SK-N-SH treated with all-trans-retinoic acid at 6 μM for 48 hours (cell line): ENCODE measurements at regions not wholly inside any gene's neighbourhood (a gene's known extent, or its start where the extent isn't known, plus 50 kb on each side); places are given as distances from the start of the nearest gene placed in this dataset.

Experiments used
- ATAC-seq: fragments of 200-7000 bp; cut with Tn5 transposase; 3 replicates; pipeline ENCODE4 v1.9.1; 2020; ENCODE audit warnings: mild to moderate bottlenecking, moderate library complexity
- ARNTL ChIP-seq: fragments of 450-650 bp; formaldehyde crosslinking; IDR thresholded peaks from 2 replicates; pipeline ENCODE4 v1.5.0; 2020; ENCODE audit warnings: low read depth, mild to moderate bottlenecking, moderate library complexity, borderline replicate concordance
- BACH2 ChIP-seq: fragments of 250-450 bp; sonication (Bioruptor Pico); IDR thresholded peaks from 2 replicates; pipeline ENCODE4 v1.9.0; 2021; ENCODE audit warnings: mild to moderate bottlenecking, borderline replicate concordance
- CSDC2 ChIP-seq: fragments of 250-450 bp; sonication (Bioruptor Pico); IDR thresholded peaks from 2 replicates; pipeline ENCODE4 v1.5.0; 2020; ENCODE audit warnings: mild to moderate bottlenecking, moderate library complexity
- ESRRG ChIP-seq: fragments of 250-450 bp; sonication (Bioruptor Pico); IDR thresholded peaks from 2 replicates; pipeline ENCODE4 v1.6.1; 2021; ENCODE audit warnings: mild to moderate bottlenecking
- GLIS3 ChIP-seq: fragments of 250-450 bp; sonication (Bioruptor Pico); IDR thresholded peaks from 2 replicates; pipeline ENCODE4 v1.5.0; 2020; ENCODE audit warnings: mild to moderate bottlenecking, moderate library complexity
- ISL1 ChIP-seq: fragments of 250-450 bp; sonication (Bioruptor Pico); IDR thresholded peaks from 2 replicates; pipeline ENCODE4 v2.1.2; 2022; ENCODE audit warnings: mild to moderate bottlenecking, moderate library complexity
- OSR1 ChIP-seq: fragments of 250-450 bp; sonication (Bioruptor Pico); IDR thresholded peaks from 2 replicates; pipeline ENCODE4 v1.8.0; 2022; ENCODE audit warnings: moderate library complexity, mild to moderate bottlenecking, inconsistent platforms
- SNAI2 ChIP-seq: fragments of 250-450 bp; sonication (Bioruptor Pico); IDR thresholded peaks from 2 replicates; pipeline ENCODE4 v1.5.0; 2020; ENCODE audit warnings: mild to moderate bottlenecking, moderate library complexity
- TCF4 ChIP-seq: fragments of 250-450 bp; sonication (Bioruptor Pico); IDR thresholded peaks from 2 replicates; pipeline ENCODE4 v1.8.0; 2021; ENCODE audit warnings: mild to moderate bottlenecking, moderate library complexity, borderline replicate concordance
- TOX ChIP-seq: fragments of 250-450 bp; sonication (Bioruptor Pico); IDR thresholded peaks from 2 replicates; pipeline ENCODE4 v1.8.0; 2021; ENCODE audit warnings: mild to moderate bottlenecking, moderate library complexity, borderline replicate concordance
- ZFP3 ChIP-seq: fragments of 250-450 bp; sonication (Bioruptor Pico); IDR thresholded peaks from 2 replicates; pipeline ENCODE4 v1.5.0; 2020; ENCODE audit warnings: mild to moderate bottlenecking, moderate library complexity
- ZFP30 ChIP-seq: fragments of 450-650 bp; formaldehyde crosslinking; IDR thresholded peaks from 2 replicates; pipeline ENCODE4 v1.5.0; 2022; ENCODE audit warnings: mild to moderate bottlenecking, moderate library complexity
- ZNF565 ChIP-seq: fragments of 450-650 bp; formaldehyde crosslinking; conservative IDR thresholded peaks from 2 replicates; pipeline ENCODE4 v1.5.0; 2020; ENCODE audit warnings: low read depth, mild to moderate bottlenecking, moderate library complexity
- ZNF70 ChIP-seq: fragments of 450-650 bp; formaldehyde crosslinking; IDR thresholded peaks from 2 replicates; pipeline ENCODE4 v1.5.0; 2020; ENCODE audit warnings: mild to moderate bottlenecking, moderate library complexity
- TF ChIP-seq, protein P1 (sequence below): fragments of 250-450 bp; sonication (Bioruptor Pico); IDR thresholded peaks from 2 replicates; pipeline ENCODE4 v1.5.0; 2020; ENCODE audit warnings: mild to moderate bottlenecking, moderate library complexity
- TF ChIP-seq, protein P2 (sequence below): fragments of 250-450 bp; sonication (Bioruptor Pico); IDR thresholded peaks from 2 replicates; pipeline ENCODE4 v1.5.1; 2020; ENCODE audit warnings: low read depth, mild to moderate bottlenecking, moderate library complexity
- TF ChIP-seq, protein P3 (sequence below): fragments of 250-450 bp; sonication (Bioruptor Pico); IDR thresholded peaks from 2 replicates; pipeline ENCODE4 v1.8.0; 2021; ENCODE audit warnings: low read depth, mild to moderate bottlenecking, moderate library complexity, borderline replicate concordance
- TF ChIP-seq, protein P4 (sequence below): fragments of 250-450 bp; sonication (Bioruptor Pico); IDR thresholded peaks from 2 replicates; pipeline ENCODE4 v1.8.0; 2020; ENCODE audit warnings: mild to moderate bottlenecking, moderate library complexity, borderline replicate concordance
- TF ChIP-seq, protein P5 (sequence below): fragments of 250-450 bp; sonication (Bioruptor Pico); IDR thresholded peaks from 2 replicates; pipeline ENCODE4 v1.5.1; 2021; ENCODE audit warnings: mild to moderate bottlenecking, moderate library complexity

DNA sequence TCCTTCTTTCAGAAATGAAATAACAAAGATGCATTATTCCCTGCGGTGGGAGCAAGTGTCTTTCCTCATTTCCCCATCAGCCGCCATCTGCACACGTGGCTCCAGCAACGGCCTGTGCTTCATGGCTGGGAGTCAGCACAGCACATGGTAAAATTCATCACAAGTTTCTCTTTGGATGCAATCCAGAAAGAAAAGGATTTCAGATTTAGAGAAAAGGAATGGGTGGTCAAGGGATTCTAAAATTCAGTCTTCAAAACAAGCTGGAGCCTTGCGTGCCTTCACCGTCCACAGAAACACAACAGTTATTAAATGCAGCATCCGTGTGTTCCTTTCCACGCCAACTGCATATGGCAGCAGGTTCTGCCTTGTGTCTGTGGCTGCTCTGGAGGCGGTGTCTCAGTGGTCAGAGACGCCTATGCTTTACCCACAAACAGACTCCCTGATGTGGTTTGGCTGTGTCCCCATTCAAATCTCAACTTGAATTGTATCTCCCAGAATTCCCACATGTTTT is 107.6 kb downstream of the THBS2 start:
- no peak for ATAC-seq
- TF ChIP-seq ESRRG (CRISPR knock-in tag): no peak
- no peak for TF ChIP-seq ARNTL (CRISPR knock-in tag)
- TF ChIP-seq TCF4 (CRISPR knock-in tag): no peak
- TF ChIP-seq GLIS3 (CRISPR knock-in tag): no peak
- TF ChIP-seq ZNF565 (CRISPR knock-in tag): no peak
- TF ChIP-seq, protein P1, sequence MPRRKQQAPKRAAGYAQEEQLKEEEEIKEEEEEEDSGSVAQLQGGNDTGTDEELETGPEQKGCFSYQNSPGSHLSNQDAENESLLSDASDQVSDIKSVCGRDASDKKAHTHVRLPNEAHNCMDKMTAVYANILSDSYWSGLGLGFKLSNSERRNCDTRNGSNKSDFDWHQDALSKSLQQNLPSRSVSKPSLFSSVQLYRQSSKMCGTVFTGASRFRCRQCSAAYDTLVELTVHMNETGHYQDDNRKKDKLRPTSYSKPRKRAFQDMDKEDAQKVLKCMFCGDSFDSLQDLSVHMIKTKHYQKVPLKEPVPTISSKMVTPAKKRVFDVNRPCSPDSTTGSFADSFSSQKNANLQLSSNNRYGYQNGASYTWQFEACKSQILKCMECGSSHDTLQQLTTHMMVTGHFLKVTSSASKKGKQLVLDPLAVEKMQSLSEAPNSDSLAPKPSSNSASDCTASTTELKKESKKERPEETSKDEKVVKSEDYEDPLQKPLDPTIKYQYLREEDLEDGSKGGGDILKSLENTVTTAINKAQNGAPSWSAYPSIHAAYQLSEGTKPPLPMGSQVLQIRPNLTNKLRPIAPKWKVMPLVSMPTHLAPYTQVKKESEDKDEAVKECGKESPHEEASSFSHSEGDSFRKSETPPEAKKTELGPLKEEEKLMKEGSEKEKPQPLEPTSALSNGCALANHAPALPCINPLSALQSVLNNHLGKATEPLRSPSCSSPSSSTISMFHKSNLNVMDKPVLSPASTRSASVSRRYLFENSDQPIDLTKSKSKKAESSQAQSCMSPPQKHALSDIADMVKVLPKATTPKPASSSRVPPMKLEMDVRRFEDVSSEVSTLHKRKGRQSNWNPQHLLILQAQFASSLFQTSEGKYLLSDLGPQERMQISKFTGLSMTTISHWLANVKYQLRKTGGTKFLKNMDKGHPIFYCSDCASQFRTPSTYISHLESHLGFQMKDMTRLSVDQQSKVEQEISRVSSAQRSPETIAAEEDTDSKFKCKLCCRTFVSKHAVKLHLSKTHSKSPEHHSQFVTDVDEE (CRISPR knock-in tag): no peak
- no peak for TF ChIP-seq ISL1 (CRISPR knock-in tag)
- TF ChIP-seq ZFP3 (CRISPR knock-in tag): no peak
- TF ChIP-seq CSDC2 (CRISPR knock-in tag): no peak
- TF ChIP-seq, protein P2, sequence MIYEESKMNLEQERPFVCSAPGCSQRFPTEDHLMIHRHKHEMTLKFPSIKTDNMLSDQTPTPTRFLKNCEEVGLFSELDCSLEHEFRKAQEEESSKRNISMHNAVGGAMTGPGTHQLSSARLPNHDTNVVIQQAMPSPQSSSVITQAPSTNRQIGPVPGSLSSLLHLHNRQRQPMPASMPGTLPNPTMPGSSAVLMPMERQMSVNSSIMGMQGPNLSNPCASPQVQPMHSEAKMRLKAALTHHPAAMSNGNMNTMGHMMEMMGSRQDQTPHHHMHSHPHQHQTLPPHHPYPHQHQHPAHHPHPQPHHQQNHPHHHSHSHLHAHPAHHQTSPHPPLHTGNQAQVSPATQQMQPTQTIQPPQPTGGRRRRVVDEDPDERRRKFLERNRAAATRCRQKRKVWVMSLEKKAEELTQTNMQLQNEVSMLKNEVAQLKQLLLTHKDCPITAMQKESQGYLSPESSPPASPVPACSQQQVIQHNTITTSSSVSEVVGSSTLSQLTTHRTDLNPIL (CRISPR knock-in tag): no peak
- TF ChIP-seq, all 23 proteins: peak for 0

DNA sequence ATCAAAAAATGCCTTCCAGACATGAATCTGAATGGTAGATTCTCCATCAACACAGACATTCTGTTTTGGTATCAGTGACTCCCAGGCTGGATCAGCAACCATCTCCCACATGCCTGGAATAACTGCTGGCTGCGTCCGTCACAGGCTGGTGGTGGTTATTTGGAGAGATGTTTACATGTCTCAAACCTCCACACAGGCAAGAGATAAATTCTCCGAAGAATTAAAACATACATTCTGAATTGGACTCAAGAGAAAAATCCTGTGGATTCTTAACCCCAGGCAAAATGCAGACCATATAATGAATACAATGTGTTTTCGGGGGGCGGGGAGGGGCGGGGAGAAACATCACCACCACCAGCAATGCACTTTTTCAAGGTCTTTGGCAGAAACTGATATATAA is 108.2 kb downstream of the THBS2 start:
- ATAC-seq: no peak
- TF ChIP-seq, protein P3, sequence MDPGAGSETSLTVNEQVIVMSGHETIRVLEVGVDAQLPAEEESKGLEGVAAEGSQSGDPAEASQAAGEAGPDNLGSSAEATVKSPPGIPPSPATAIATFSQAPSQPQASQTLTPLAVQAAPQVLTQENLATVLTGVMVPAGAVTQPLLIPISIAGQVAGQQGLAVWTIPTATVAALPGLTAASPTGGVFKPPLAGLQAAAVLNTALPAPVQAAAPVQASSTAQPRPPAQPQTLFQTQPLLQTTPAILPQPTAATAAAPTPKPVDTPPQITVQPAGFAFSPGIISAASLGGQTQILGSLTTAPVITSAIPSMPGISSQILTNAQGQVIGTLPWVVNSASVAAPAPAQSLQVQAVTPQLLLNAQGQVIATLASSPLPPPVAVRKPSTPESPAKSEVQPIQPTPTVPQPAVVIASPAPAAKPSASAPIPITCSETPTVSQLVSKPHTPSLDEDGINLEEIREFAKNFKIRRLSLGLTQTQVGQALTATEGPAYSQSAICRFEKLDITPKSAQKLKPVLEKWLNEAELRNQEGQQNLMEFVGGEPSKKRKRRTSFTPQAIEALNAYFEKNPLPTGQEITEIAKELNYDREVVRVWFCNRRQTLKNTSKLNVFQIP (CRISPR knock-in tag): no peak
- TF ChIP-seq ZNF70 (CRISPR knock-in tag) (no peak), GLIS3 (CRISPR knock-in tag) (no peak), ISL1 (CRISPR knock-in tag) (no peak), TOX (CRISPR knock-in tag) (no peak), SNAI2 (CRISPR knock-in tag) (no peak), TCF4 (CRISPR knock-in tag) (no peak), ZFP3 (CRISPR knock-in tag) (no peak), ESRRG (CRISPR knock-in tag) (no peak), ZNF565 (CRISPR knock-in tag) (no peak), ARNTL (CRISPR knock-in tag) (no peak), OSR1 (CRISPR knock-in tag) (no peak), ZFP30 (CRISPR knock-in tag) (no peak), BACH2 (CRISPR knock-in tag) (no peak)
- TF ChIP-seq, protein P4, sequence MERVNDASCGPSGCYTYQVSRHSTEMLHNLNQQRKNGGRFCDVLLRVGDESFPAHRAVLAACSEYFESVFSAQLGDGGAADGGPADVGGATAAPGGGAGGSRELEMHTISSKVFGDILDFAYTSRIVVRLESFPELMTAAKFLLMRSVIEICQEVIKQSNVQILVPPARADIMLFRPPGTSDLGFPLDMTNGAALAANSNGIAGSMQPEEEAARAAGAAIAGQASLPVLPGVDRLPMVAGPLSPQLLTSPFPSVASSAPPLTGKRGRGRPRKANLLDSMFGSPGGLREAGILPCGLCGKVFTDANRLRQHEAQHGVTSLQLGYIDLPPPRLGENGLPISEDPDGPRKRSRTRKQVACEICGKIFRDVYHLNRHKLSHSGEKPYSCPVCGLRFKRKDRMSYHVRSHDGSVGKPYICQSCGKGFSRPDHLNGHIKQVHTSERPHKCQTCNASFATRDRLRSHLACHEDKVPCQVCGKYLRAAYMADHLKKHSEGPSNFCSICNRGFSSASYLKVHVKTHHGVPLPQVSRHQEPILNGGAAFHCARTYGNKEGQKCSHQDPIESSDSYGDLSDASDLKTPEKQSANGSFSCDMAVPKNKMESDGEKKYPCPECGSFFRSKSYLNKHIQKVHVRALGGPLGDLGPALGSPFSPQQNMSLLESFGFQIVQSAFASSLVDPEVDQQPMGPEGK (CRISPR knock-in tag): no peak
- TF ChIP-seq, protein P5, sequence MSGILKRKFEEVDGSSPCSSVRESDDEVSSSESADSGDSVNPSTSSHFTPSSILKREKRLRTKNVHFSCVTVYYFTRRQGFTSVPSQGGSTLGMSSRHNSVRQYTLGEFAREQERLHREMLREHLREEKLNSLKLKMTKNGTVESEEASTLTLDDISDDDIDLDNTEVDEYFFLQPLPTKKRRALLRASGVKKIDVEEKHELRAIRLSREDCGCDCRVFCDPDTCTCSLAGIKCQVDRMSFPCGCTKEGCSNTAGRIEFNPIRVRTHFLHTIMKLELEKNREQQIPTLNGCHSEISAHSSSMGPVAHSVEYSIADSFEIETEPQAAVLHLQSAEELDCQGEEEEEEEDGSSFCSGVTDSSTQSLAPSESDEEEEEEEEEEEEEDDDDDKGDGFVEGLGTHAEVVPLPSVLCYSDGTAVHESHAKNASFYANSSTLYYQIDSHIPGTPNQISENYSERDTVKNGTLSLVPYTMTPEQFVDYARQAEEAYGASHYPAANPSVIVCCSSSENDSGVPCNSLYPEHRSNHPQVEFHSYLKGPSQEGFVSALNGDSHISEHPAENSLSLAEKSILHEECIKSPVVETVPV (CRISPR knock-in tag): no peak
- TF ChIP-seq, protein P1 (CRISPR knock-in tag): no peak
